ENCODE measurements at regions not wholly inside any gene's neighbourhood (a gene's known extent, or its start where the extent isn't known, plus 50 kb on each side); places are given as distances from the start of the nearest gene placed in this dataset.

- no peak overlapping the region for H3K4me3 ChIP-seq (ENCODE audit: insufficient read depth, low read depth, low read length)
- H3K4me1 ChIP-seq (ENCODE audit: control insufficient read depth, insufficient read depth, low read length): peaks cover 2% of the 10 kb centered on the region; the same call in 1 of the 2 replicates
- H2BK5ac ChIP-seq (ENCODE audit: low read depth, low read length, poor library complexity, severe bottlenecking): no peak overlapping the region
- H3K18ac ChIP-seq (ENCODE audit: low read depth, low read length): no peak overlapping the region
- dilution Hi-C loops (cut with HindIII; ENCODE audit: low sequenced_read_pairs, unreplicated experiment): no loop called here
- CTCF ChIA-PET: no interaction called here
- intact Hi-C loops (cut with micrococcal nuclease): no loop called here
- H3K23ac ChIP-seq (ENCODE audit: low read depth, low read length): no peak overlapping the region
- H2AK9ac ChIP-seq (replicated peaks; ENCODE audit: low read depth, low read length, poor library complexity): no peak overlapping the region
- no peak overlapping the region for H3K56ac ChIP-seq (ENCODE audit: extremely low read depth, insufficient read depth, low read length)
- POLR2A ChIA-PET (ENCODE audit: unreplicated experiment): no interaction called here
- H2AK5ac ChIP-seq (ENCODE audit: low read depth, low read length): no peak overlapping the region
- H3K27ac ChIP-seq (ENCODE audit: insufficient read depth, low read length): no peak overlapping the region
- no peaks in the 10 kb centered on the region; the same call in 1 of the 2 replicates for H3K9me1 ChIP-seq (ENCODE audit: insufficient read depth, low read length)
- no peak overlapping the region for H3K4ac ChIP-seq (ENCODE audit: low read depth, low read length)
- peaks cover 6% of the 10 kb centered on the region; the same call in 1 of the 2 replicates for H3K9me3 ChIP-seq (ENCODE audit: control insufficient read depth, insufficient read depth, low read length)
- no TSS peak for BruUV-seq (replicated peaks)
- DNase-seq: no peak
- WGBS, 2 experiments (ENCODE audit: extremely low coverage in 2 of 2, insufficient read length in 1 of 2): no CpG with 5 or more reads among the region's 1 CpG
- H4K8ac ChIP-seq (ENCODE audit: low read depth in 2 of 2, low read length in 2 of 2): no peak overlapping the region
- H2AFZ ChIP-seq (replicated peaks; ENCODE audit: low read length, poor library complexity): no peak overlapping the region
- H2BK120ac ChIP-seq (ENCODE audit: low read depth, low read length): no peak overlapping the region
- H4K20me1 ChIP-seq (ENCODE audit: insufficient read depth, low read length): no peaks in the 10 kb centered on the region
- no peak for ATAC-seq (ENCODE audit: low read depth)
- H3K27me3 ChIP-seq (ENCODE audit: control insufficient read depth, insufficient read depth, low read length): peaks cover 19% of the 10 kb centered on the region
- H3K9ac ChIP-seq (ENCODE audit: low read depth, low read length): no peak overlapping the region
- H3K79me1 ChIP-seq (ENCODE audit: low read depth in 1 of 2, low read length in 2 of 2): no peaks in the 10 kb centered on the region
- no peaks in the 10 kb centered on the region for H3K36me3 ChIP-seq (ENCODE audit: control insufficient read depth, insufficient read depth, low read length)
- H3K4me2 ChIP-seq (ENCODE audit: low read depth, low read length): no peak overlapping the region
- no peak overlapping the region for H2BK20ac ChIP-seq (ENCODE audit: low read depth, low read length)
- in situ Hi-C loops (cut with MboI; ENCODE audit: low sequenced_read_pairs): no loop called here
- no peak overlapping the region for H4K91ac ChIP-seq (ENCODE audit: insufficient read depth, low read depth, low read length)
- H2BK15ac ChIP-seq (ENCODE audit: low read depth, low read length): no peak overlapping the region
- no peak for TF ChIP-seq ELK1 (IDR thresholded peaks at IDR 0.05; ENCODE audit: borderline replicate concordance, low read depth, low read length)
- TF ChIP-seq POLR2A (IDR thresholded peaks at IDR 0.05; ENCODE audit: low read depth, low read length): no peak
- TF ChIP-seq MAZ (IDR thresholded peaks at IDR 0.05; ENCODE audit: borderline replicate concordance, low read depth, low read length): no peak
- TF ChIP-seq USF2 (IDR thresholded peaks at IDR 0.05; ENCODE audit: low read depth, low read length): no peak
- no peak for TF ChIP-seq CTCF (conservative IDR thresholded peaks at IDR 0.05; ENCODE audit: low read depth, low read length)
- no peak for TF ChIP-seq BHLHE40 (IDR thresholded peaks at IDR 0.05; ENCODE audit: low read depth, low read length)
- TF ChIP-seq FOS (IDR thresholded peaks at IDR 0.05; ENCODE audit: low read depth, low read length): no peak
- TF ChIP-seq CEBPB (IDR thresholded peaks at IDR 0.05; ENCODE audit: low read depth, low read length): no peak
- TF ChIP-seq NFE2L2 (IDR thresholded peaks at IDR 0.05; ENCODE audit: low read depth, low read length): no peak
- no peak for TF ChIP-seq RFX5 (IDR thresholded peaks at IDR 0.05; ENCODE audit: low read depth, low read length)
- TF ChIP-seq MAFK (IDR thresholded peaks at IDR 0.05; ENCODE audit: low read depth, low read length): no peak
- no peak for TF ChIP-seq MXI1 (IDR thresholded peaks at IDR 0.05; ENCODE audit: borderline replicate concordance, low read depth, low read length)
- TF ChIP-seq RCOR1 (IDR thresholded peaks at IDR 0.05; ENCODE audit: insufficient replicate concordance, low read length): no peak
- no peak for TF ChIP-seq CHD1 (IDR thresholded peaks at IDR 0.05; ENCODE audit: low read depth, low read length)
- no peak for TF ChIP-seq SMC3 (IDR thresholded peaks at IDR 0.05; ENCODE audit: low read depth, low read length)
- no peak for TF ChIP-seq RAD21 (IDR thresholded peaks at IDR 0.05; ENCODE audit: low read length)
- no peak overlapping the region for H4K5ac ChIP-seq (ENCODE audit: low read depth, low read length)
- no peak overlapping the region for H3K14ac ChIP-seq (replicated peaks; ENCODE audit: low read depth, low read length)
Observed at GRCh38 chr10:132475086-132475485, 62.5 kb upstream of the INPP5A start.
